SKM-1 treated with dmso at 0.1 percent for 144 hours (cell line): ENCODE measurements at regions not wholly inside any gene's neighbourhood (a gene's known extent, or its start where the extent isn't known, plus 50 kb on each side); places are given as distances from the start of the nearest gene placed in this dataset.

ENCODE experiments used
- DNase-seq: peaks from one replicate; lab custom pipeline; 2025; ENCODE audit not compliant: unreplicated experiment; lab: John Stamatoyannopoulos, UW

DNA sequence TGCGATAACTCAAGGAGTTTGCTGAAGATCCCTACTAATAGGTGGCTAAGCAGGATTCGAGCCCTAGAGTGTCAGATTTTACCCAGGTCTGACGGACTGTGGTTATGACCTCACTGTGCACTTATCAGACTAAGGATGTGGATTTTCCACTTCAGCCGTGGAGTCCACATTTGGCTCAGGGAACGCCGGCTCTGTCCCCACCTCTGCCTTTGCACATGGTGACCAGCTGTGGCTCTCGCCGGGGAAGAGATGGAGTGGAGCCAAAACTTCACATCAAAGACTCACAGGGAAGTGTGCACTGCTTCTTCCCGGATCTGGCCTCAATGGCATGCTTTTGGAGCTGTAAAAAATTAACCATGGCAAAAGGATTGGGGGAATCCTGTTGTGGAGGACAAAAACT lies 249.3 kb upstream of the APCDD1 start:
- no peak for DNase-seq

DNA sequence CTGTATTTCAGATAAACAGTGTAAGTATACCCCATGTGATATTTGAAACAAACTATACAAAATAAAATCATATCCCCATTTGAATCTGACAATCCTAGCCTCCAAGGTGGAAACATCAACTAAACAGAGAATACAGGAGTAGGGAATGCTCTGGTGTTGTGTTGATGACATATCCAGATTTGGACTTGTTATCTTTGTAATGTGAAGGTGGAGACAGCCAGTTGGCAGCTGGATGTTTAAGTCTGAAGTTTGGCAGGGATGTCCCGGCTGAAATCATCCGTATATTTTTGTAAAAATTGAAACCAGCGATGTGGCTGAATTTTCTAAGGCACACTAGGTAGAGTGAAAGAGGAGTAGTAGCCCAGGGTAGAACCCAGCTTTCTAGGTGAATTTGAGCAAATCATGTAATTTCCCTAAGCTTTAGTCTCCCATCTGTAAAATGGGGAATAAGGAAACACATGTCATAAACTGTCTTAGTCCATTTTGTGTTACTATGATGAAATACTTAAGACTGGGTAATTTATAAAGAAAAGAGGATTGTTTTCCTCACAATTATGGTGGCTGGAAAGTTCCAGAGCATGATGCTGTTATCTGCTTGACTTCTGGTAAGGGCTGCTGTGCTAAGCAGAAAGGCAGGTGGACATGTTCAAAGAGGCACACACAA lies 246.6 kb upstream of the APCDD1 start:
- no peak for DNase-seq

DNA sequence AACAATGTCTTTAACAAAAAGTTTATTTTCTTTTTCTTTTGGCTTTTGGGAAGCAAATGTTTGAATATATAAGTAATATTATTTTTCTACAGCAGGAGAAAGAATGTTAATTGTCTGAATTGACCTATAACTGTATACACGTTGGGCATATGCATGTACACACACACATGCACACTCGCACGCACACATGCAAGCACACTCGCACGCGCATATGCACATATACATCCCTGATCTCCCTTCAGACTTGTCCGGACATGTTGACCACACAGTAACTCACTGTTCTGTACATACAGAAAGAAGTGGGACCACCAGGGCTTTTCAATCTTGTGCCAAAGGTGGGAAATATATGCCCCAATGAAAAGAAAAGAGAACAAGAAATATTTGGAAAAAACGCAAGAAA lies 245.1 kb upstream of the APCDD1 start:
- no peak for DNase-seq

DNA sequence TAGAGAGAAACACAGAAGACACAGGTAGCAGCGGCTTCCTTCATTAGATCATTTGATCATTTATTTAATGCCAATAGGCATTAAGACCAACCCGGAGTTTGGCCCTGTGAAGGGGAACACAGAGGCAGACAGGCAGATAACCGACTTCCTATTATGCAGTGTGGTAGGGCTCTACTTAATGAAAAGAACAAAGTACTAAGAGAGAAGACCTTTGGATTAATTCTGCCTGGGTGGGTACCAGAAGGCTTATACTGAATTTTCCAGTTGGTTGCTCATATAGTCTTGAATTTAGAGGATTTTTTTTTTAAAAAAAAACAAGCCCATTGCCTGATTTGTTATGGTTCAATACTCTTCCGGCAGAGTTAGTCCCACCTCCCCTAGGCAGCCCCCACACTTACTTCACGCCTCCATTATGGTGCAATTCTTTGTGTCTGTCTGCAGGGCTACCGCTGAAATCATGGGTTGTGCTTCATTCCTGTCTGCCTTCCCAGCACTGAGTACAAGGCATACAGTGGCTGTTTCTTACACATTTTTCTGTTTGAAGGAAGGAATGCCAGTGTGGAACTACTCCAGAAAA lies 244.3 kb upstream of the APCDD1 start:
- DNase-seq = no peak

DNA sequence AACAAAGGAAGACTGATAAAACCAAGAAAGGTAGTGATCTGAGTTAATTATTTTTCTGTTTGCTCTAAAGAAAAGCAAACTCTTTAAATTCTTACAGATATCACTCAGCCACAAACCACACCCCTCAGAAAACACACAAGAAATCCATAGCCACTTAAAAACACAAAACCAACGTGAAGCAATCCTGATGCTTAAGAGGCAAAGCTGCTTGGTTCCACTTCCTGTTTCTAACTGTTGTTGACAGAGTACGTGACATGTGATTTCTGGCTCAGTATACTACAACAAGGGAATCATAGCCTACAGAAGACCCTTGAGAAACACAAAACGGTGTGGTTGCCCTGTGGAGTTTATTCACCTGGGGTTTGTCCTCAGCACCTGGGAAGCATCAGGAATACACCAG lies 240.9 kb upstream of the APCDD1 start:
- peak; percentile 84 for DNase-seq

DNA sequence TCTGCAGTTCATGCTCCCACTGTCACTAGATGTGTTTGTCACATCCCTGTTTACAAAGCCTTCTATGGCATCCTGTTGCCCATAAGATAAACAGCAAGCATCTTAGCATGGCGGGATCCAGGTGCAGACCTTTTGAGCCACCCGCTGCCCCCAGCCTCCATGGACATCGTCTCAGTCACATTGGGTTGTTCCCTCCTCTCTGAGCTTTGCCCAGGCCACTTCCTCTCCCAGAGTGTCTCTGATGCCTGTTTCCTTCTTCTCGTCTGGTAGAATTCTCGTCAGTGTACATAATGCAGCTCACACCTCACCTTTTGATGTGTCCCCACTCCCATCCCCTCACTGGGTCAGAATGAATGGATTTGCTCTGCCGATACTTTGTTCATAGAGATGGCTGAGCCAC lies 239.0 kb upstream of the APCDD1 start:
- DNase-seq = no peak

DNA sequence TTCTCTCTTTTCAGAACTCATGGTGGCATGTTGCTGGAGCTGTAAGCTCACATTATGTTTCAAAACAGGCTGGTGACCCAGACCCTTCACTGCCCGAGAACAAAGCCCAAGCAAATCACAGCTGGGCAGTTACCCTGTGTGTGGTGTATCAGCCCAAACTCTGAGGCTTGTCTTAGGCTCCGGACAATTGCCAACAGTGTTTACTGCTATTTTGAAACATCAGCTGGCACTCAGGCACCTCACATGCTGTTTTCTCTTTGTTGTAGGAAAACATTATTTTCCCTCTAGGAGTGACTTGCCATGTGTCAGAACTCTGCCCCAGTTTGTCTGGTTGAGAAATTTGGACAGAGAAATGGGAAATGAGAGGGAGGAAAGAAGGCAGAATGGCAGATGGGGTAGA lies 237.6 kb upstream of the APCDD1 start:
- no peak for DNase-seq

DNA sequence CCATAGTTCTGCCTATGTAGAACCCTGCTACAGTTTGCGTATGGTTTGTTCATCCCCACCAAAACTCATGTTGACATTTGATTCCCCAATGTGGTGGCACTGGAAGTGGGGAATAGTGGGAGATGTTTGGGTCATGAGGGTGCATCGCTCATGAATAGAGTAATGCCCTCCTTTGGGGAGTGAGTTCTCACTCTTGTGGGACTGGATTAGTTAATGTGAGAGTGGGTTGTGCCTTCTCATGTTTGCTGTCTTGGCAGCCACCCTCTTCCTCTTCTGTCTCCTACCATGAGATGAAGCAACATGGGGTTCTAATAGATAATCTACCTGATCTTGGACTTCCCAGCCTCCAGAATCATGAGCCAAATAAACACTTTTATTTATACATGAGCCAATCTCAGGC lies 237.2 kb upstream of the APCDD1 start:
- DNase-seq = no peak

DNA sequence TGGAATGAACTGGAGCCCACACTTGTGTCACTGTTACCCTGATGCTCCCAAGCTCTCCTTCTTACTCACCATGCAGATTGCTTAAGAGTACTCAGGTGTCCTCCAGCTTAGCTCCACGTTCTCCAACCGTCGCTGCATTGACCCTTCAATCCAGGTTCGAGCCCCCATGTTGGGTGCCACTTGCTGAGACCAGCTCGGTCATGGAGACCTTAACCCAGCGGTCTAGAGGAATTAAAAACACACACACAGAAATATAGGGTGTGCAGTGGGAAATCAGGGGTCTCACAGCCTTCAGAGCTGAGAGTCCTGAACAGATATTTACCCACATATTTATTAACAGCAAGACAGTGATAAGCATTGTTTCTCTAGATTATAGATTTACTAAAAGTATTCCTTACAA lies 229.1 kb upstream of the APCDD1 start:
- no peak for DNase-seq

DNA sequence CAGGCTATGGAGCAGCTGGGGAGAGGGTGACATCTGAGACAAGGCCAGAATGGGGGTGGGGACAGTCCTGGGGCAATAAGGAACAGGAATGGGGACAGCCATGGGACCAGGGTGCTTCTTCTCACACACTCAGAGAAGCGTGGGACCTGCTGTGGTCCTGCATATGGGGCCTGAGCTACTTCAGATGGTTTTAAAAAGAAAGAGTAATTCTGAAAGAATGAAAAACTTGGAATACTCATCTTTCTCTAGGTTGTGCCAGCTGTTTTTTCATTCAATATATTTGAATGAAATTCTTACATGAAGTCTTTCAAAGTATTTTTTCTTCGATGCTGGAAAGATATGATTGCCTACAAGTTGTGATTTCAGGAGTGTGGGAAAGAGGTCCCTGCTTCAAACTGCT lies 227.5 kb upstream of the APCDD1 start:
- DNase-seq = no peak

DNA sequence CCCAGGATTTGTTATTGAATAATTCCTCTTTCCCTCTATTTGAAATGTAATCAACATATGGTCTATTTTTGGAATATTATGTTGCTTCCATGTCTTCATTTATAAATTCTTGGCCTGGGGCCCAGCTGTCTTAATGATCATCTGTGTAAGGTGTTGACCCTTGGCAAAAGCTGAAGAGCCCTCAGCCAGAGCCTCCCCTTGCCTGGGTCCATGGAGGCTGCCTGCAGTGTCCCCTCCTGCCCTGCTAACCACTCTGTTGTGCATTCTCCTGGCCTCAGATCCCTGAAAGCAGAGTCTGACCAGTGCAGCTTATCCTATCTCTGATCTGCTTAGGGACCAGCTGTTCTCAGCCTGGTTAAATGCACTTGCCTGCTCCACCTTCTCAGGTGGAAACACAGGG lies 226.1 kb upstream of the APCDD1 start:
- DNase-seq = no peak

DNA sequence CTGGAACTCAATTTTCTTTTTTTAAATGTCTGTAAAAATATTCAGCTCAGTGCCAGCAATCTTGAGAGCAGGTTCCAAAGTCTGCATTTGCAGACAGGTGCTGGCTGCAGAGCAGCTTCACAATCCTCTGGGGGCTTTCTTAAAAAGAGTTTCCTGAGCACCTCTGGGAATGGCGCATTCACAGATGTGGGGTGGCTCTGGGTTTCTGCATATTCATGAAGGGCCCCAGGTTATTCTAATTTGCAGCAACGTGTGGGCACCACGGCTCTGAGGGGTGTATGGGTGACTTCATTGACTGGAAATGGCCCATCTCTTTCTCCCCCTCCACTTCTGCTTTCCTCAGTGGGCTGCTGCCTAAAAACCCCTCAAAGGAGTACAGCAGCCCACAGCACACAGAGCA lies 225.0 kb upstream of the APCDD1 start:
- DNase-seq = no peak

DNA sequence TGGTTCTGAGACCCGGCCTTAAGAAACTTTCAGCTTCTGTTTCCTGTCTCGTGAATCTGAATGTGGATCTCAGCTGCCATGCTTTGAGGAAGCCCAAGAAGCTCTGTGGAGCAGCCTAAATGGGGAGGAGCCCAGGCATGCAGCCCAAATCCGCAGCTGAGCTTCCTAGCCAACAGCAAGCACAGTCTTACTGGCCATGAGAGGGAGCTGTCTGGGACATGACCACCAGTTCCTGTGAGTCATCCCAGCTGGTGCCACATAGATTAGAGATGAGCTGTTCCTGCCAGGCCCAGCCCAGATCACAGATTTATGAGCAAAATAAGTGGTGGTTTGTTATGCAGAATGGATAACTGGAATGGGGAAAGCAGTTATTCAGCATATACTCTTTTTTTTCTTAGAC lies 224.4 kb upstream of the APCDD1 start:
- DNase-seq = no peak

DNA sequence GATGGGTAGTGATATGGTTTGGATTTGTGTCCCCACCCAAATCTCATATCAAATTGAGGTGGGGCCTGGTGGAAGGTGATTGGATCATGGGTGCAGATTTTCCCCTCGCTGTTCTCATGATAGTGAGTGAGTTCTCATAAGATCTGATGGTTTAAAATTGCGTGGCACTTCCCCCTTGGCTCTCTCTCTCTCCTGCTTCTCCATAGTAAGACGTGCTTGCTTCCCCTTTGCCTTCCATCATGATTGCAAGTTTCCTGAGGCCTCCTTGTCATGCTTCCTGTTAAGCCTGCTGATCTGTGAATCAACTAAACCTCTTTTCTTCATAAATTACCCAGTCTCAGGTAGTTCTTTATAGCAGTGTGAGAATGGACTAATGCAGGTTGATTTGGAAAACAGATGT lies 223.2 kb upstream of the APCDD1 start:
- no peak for DNase-seq

DNA sequence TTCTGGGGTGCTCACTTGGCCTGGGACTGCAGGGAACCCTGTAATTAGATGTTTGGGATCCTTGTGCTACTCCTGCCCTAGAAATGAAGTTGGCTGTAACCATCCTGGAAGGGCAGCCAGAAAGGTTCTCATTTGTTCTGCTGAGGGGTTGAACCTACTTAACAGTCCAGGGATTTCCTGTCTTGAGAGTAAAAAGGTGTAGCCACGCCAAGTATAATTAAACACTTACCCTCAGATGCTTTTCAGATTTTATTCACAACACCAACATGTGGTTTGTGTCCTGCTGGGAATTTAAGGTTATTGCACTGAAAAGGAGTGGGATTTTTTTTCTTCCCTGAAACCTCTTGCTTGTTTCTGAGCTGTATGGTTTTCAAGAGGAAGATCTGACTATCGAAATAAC lies 222.4 kb upstream of the APCDD1 start:
- no peak for DNase-seq

DNA sequence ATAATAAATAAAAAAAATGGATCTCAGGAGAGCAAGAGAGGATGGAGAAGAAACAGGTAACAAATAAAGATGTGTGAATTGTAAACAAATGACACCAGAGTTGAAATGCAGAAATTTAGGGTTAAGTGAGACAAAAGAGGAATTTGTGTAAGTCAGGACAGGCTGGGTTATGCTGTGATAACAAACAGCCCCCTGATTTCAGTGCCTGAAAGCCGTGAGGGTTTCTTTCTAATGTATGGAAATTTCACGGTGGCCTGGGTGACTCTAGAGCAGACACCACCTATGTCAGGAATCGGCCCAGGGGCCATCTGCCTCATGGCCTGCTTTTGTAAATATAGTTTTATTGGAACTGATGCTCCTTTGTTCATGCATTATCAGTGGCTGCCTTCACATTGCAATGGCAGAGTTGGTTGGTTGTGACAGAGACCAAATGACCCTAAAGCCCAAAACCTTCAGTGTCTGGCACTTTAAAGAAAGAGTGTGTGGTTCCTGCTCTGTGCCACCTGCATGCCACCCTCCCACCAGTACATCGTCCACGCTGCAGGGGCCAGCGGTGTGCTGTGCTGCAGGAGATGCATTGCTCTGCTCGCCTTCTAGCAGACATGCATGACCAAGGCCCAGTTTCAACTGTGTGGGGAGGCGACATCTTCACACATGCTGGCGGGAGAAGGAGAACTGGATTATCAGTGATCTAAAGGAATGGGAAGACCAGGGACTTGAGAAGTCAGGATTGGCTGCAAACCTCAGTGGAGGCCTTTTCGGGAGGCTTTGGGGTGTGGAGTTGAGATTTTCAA lies 221.2 kb upstream of the APCDD1 start:
- no peak for DNase-seq

DNA sequence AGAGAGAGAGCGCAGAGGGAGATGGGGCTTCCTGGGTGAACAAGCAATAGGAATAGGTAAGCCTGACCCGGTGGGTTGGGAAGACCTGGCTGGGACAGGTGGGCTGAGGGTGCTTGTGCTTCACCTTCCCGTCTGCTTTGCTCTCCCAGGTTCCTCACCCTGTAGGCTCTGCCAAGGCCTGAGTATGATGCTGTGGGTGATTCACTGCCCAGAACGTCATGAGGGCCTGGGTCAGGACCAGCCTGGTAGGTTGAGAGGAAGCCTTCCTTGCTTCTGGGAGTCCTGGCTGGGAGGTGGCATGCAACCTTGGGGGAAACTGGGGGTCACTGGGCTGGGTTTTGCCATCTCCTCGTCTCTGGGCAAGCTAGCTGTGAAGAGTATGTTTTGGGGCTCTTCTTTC lies 220.2 kb upstream of the APCDD1 start:
- DNase-seq = no peak

DNA sequence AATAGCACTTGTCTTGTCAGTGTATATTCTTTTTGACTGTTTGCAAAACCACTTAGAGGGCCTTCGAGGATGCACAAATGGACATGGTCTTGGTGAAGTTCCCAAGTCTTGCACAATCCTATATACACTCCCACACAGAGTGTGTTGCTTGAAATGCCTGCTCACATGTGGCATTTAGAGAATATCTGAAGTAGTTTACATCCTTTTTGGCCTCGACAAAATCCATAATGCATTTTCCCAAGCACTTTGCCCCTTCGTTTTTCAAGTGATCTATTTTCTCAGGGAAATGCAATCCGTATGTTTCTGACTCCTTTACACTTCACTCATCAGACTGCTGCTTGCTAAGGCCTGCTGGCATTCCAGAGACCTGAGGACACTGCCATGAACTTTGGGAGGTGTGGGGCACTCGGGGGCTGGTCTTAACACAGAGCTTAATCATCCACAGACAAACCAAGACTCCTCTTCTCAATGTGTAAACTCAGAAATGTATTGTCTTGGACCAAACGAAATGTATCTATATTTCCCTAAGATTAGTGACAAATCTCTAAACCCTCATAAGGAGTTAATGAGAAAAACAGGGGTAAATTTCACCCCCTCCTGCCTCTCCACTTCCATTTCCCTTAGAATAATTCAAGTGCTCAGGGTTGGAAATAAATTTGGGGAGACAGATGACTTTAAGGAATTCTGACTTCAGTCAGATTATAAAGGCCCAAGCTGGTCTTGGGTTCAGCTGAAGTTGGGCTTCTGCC lies 219.3 kb upstream of the APCDD1 start:
- no peak for DNase-seq

DNA sequence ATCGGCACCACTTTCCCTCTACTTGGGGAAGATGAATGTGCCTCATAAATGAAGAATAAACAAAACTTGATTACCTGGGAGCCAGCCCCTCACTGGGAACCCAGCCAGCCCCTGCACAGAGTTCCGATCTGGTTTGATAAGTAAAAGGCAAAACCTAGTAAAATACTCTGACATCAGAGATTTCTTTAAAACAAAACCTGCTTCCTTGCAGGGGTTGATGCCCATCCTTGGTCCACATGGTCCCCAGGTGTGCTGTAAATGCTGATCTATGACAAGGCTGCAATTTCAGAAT lies 218.8 kb upstream of the APCDD1 start:
- no peak for DNase-seq

DNA sequence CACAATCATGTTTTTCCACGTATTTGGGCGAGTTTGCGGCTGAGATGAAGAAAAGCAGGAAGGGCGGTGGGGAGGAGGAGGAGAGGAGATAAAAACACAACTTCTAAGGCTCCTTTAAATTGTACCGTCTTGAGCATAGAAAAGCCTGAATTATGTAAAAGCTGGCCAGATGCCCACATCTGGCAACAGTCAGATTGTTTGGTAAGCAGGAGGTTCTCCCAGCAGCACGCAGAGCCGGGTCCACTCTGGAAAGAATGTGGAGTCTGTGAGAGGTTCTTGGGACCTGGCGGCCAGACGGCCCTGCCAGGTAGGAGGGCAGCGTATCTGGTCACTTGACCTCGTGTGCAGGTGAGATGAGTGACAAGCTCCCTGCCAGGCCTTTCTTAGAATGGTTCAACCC lies 215.3 kb upstream of the APCDD1 start:
- no peak for DNase-seq

DNA sequence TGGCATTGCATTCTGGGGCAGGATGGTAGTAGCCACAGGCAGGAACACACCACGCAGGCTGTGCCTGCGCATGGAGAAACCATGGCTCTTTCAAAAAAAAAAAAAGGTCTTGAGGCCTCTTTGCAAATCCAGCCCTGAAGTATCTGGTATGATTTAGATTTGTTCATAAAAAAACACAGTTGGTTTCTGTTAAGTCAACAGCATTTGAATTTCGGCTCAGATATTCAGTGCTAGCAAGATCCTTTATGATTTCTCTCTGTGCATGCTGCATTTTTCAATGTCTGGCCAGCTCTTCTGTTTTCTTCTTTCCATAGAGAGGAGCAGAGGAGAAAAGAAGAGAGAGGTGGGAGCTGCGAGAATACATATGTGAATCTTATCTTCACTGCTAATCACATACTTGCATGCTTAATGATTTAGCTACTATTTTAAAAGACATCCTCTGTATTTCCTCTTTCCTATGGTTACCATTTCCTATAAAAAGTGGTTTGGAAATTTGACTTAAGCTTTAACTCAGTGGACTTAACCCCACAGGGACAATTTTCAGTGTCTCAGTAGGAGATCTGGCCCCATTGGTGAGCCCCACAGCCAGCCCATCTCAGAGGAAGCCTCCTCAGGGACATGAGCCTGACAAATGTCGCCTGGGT lies 214.3 kb upstream of the APCDD1 start:
- no peak for DNase-seq

DNA sequence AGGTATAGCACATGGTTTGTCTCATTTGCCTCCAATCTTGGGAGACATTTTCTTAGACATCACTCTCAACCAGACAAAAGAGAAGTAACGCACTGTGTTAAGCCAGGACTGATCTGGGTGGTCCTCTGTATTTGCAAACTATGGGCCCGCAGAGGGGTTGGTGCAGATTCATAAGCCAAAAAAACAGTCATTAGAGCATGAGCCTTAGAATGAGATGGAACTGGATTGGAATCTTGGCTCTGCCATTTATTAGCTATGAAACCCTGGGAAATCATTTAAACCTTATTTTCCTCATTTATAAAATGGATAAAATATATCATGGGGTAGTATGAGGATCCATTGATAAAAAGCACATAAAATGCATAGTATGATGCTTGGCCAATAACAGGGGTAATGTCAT lies 213.5 kb upstream of the APCDD1 start:
- DNase-seq = no peak
